ENCODE measurements at regions not wholly inside any gene's neighbourhood (a gene's known extent, or its start where the extent isn't known, plus 50 kb on each side); places are given as distances from the start of the nearest gene placed in this dataset.

DNA sequence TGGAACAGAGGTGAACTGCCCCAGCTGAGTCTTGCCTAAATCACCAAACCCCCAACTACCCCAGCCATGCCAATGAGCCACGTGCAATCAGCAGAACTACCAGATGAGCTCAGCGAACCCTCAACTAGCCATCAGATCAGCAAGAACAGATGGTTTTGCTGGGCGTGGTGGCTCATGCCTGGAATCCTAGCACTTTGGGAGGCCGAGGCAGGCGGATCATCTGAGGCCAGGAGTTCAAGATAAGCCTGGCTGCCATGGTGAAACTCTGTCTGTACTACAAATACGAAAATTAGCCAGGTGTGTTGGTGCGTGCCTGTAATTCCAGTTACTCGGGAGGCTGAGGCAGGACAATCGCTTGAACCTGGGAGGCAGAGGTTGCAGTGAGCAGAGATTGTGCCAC is 374.3 kb downstream of the NXPE2 start:
- Mint-ChIP-seq H3K4me1 (ENCODE audit: low read depth in 2 of 2) (no peaks in the 10 kb centered on the region), H3K4me3 (no peak overlapping the region), H3K9me3 (peaks cover 9 to 14% of the 10 kb centered on the region in 2 donors), H3K36me3 (ENCODE audit: insufficient read depth) (no peaks in the 10 kb centered on the region), H3K27me3 (peaks cover 18 to 21% of the 10 kb centered on the region in 2 donors), H3K27ac (no peak overlapping the region)
- DNase-seq: no peak
- no peak for ATAC-seq (replicated peaks)

DNA sequence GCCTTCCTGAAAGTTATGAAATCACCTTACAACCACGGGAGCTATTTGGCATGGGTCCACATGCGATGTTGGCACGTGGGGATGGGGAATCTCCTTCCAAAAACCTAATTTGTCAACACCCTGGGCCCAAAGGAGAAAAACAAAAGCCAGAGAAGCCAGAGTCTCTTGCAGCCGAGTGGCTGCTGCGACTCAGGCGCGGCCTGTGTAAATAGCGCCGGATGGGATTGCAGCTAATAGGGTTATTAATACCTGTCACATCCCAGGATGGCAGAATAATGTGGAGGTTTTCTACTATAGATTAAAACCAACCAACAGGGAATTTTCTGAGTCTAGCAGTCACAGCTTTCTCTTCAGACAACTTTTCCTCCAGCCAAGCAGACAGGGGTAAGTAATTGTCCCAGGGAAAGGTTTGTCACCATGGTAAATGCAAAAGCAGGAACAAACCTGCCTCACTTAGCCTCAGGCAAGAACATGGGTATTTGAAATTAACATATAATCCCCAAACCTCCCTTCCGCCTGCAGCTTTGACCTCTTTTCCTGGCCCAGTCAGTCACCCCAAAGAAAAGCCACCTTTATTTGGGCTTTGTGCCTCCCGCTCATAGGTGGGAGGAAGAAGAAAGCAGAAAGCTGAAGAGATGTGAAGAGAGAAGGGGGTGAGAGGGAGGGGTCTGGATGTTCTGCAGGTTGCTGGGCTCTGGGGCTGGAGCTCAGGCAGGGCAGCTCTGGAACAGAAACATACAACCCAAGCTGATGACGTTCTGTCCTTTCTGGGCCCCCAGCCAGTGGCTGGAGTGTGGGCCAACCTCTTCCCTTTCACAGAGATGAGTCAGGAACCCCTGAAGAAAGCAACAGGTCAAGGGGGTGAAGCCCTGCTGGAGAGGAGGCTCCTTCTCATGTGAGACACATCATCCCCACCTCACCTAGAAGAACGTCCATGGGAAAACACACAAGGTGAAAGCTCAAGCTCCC is 376.5 kb downstream of the NXPE2 start:
- Mint-ChIP-seq H3K9me3 (peaks cover 9 to 15% of the 10 kb centered on the region in 2 donors), H3K4me3 (no peak overlapping the region), H3K27me3 (peaks cover 11 to 13% of the 10 kb centered on the region in 2 donors), H3K27ac (no peak overlapping the region), H3K36me3 (ENCODE audit: insufficient read depth) (no peaks in the 10 kb centered on the region), H3K4me1 (ENCODE audit: low read depth in 2 of 2) (no peaks in the 10 kb centered on the region)
- no peak for DNase-seq
- no peak for ATAC-seq (replicated peaks)

DNA sequence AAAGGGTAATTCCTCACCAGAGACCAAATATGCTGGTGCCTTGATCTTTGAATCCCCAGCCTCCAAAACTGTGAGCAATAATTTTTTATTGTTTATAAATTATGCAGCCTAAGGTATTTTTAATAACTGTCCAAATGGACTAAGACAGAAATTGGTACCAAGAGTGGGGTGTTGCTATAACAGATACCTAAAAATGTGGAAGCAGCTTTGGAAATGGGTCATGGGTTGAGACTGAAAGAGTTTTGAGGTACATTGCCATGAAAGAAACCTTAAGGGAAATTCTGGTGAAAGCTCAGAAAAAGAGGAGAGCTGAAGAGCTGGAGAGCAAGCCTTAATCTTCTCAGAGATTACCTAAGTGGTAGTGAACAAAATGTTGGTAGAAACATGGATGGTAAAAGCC is 378.2 kb downstream of the NXPE2 start:
- ATAC-seq (replicated peaks) (no peak), DNase-seq (no peak)
- Mint-ChIP-seq H3K27ac (no peak overlapping the region), H3K4me1 (ENCODE audit: low read depth in 2 of 2) (no peaks in the 10 kb centered on the region), H3K9me3 (peaks cover 9 to 15% of the 10 kb centered on the region in 2 donors), H3K27me3 (peaks cover 5 to 25% of the 10 kb centered on the region in 2 donors), H3K4me3 (no peak overlapping the region), H3K36me3 (ENCODE audit: insufficient read depth) (no peaks in the 10 kb centered on the region)

DNA sequence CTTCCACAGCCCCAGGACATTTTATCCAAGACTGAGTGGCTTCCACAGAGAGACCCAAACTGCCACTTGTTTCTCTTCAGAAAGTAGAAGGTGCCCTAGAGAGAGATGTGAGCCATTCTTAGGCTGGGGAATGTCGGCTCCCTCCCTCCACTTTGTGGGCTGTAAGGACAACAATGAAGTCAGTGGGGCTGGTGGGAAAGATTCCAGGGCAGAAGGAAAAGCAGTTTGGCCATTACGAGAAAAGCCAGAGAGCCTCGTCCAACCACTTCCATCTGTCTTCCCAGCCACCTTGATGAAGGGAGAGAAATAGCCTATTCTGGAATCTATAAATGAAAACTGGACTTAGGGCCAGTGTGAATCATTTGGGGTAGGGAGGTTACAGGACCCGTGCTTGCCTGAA is 382.5 kb downstream of the NXPE2 start:
- Mint-ChIP-seq H3K4me3 (no peak overlapping the region), H3K9me3 (peaks cover 6 to 15% of the 10 kb centered on the region in 2 donors), H3K36me3 (ENCODE audit: insufficient read depth) (no peaks in the 10 kb centered on the region), H3K27me3 (peaks cover 23 to 44% of the 10 kb centered on the region in 2 donors), H3K4me1 (ENCODE audit: low read depth in 2 of 2) (no peaks in the 10 kb centered on the region), H3K27ac (no peak overlapping the region)
- ATAC-seq (replicated peaks): no peak
- DNase-seq: no peak

DNA sequence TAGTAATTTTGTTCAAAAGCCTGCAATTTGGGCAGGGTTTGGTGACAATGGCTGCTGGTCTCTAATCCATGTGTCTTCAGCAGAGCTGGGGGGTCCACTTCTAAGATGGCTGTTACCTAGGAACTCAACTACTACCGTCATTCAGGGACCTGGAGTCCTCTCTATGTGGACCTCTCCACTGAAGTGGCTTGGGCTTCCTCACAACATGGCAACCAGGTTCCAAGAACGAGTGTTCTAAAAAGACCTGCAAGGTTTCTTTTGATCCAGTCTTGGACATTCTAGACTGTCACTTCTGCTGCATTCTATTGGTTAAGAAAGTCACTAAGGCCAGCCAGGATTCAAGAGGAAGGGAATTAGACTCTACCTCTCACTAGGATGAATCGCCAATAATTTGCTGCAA is 387.0 kb downstream of the NXPE2 start:
- H3K27ac Mint-ChIP-seq: no peak overlapping the region
- H3K9me3 Mint-ChIP-seq: no peaks in the 10 kb centered on the region
- H3K27me3 Mint-ChIP-seq: peaks cover 19 to 36% of the 10 kb centered on the region in 2 donors
- DNase-seq (no peak), ATAC-seq (replicated peaks) (no peak)
- no peaks in the 10 kb centered on the region for H3K36me3 Mint-ChIP-seq (ENCODE audit: insufficient read depth)
- no peak overlapping the region for H3K4me3 Mint-ChIP-seq
- no peaks in the 10 kb centered on the region for H3K4me1 Mint-ChIP-seq (ENCODE audit: low read depth in 2 of 2)

DNA sequence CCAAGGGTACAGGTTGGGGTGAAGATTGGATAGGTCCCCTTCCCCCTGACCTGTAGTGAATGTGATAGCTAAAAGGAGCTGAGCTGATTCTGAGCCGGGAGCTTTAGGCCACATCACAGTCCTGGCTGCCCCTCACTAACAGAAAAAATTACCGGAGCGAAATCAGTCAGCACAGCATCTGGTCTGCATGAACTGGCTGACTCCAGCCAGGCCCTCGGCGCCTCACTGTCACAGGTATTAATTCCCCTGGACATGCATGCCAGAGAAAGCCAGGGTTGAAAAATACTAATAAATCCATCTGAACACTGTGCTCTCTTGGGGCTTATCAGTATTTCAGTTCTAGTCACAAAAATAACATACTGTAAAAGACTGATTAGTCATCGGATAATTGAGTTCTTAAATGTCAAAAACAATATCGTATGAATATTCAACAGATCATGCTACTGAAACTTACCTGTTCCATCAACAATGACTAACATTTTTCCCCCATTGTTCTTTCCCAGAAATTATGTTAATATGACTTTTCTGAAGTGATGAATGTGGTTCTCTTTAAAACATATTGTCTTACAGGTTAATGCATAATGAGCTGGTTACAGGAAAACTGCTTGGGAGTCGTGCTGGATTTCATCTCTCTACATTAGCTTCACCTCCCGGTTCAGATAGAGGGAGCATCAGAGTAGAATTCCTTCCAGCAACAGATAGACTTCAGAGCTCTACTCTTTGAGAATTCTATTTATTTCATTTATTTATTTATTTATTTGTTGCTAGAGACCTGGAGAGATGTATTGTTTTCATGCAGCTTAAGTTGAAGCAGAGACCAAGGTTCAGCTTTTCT is 387.7 kb downstream of the NXPE2 start:
- no peak overlapping the region for H3K27ac Mint-ChIP-seq
- H3K27me3 Mint-ChIP-seq: peaks cover 19 to 29% of the 10 kb centered on the region in 2 donors
- H3K9me3 Mint-ChIP-seq: no peaks in the 10 kb centered on the region
- H3K36me3 Mint-ChIP-seq (ENCODE audit: insufficient read depth): no peaks in the 10 kb centered on the region
- DNase-seq: no peak
- H3K4me1 Mint-ChIP-seq (ENCODE audit: low read depth in 2 of 2): no peaks in the 10 kb centered on the region
- H3K4me3 Mint-ChIP-seq: no peak overlapping the region
- no peak for ATAC-seq (replicated peaks)

DNA sequence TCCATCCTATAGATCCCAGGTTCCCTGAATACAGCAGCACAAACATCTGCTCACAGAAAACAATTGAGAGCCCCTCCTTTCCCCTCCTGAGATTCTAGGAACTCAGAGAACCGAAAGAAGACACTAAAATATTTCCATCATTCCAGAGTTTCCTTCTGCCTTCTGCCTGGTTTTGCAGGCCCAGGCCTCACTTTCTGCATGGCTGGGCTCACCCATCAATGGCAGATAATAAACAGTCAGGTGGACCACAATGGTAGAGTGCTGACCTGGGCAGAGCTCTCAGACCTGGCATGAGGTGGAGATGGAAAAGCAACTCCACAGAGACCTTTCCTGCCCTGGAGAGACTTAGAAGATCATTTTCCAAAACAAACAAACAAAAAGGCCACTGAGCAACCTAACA is 389.1 kb downstream of the NXPE2 start:
- ATAC-seq (replicated peaks) (no peak), DNase-seq (no peak)
- no peaks in the 10 kb centered on the region for H3K4me1 Mint-ChIP-seq (ENCODE audit: low read depth in 2 of 2)
- H3K36me3 Mint-ChIP-seq (ENCODE audit: insufficient read depth): no peaks in the 10 kb centered on the region
- H3K4me3 Mint-ChIP-seq: no peak overlapping the region
- no peaks in the 10 kb centered on the region for H3K9me3 Mint-ChIP-seq
- no peak overlapping the region for H3K27ac Mint-ChIP-seq
- H3K27me3 Mint-ChIP-seq: peaks cover 10 to 15% of the 10 kb centered on the region in 2 donors

DNA sequence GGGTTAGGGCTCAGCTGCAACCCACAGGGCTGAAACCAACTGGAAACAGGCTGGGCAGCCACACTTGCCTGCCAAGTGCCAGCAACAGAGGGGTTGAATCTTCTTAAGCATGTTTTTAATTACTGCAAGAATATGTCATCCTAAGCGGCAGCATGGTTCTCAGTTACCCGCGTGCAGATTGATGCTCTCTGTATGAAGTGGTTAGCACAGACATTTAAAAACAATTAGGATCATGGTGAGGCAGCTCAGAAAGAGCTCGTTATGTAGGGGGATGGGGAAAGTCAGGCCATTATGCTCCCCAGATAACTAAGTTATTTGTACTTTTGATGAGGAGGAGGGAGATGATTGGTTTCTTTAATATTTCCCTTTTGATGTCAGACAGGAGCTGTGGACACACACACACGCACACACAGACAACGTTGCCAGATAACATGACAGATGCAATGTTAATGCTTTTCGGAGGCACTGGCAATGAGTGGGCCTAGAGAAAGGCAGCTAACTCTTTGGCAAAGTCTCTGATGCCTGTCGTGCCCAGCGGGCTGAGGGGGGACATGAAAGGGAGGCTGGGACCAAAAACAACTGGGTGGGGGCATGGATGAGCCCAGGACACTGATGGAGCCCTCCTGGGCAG is 389.7 kb downstream of the NXPE2 start:
- Mint-ChIP-seq H3K4me3 (no peak overlapping the region), H3K36me3 (ENCODE audit: insufficient read depth) (no peaks in the 10 kb centered on the region), H3K9me3 (no peaks in the 10 kb centered on the region), H3K27me3 (peaks cover 7 to 11% of the 10 kb centered on the region in 2 donors), H3K27ac (no peak overlapping the region), H3K4me1 (ENCODE audit: low read depth in 2 of 2) (no peaks in the 10 kb centered on the region)
- no peak for ATAC-seq (replicated peaks)
- no peak for DNase-seq

DNA sequence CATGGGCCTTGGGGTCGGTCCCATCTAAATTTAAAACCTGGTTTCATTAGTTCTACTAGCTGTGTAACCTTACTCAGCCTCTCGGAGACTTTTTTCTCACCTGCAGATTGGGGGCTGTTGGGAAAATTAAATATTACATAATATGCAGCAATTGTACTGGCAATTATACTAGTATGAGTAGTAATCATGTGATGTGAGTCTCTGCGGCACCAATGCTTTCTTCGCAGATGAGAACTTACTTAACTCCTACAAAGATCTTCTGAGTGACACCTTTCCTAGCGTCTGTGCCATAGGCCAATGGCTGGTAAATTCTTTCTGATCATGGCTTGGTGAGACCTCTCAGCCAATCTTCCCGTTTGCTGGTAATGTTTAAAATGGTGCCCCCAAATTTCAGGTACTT is 391.3 kb downstream of the NXPE2 start:
- Mint-ChIP-seq H3K9me3 (no peaks in the 10 kb centered on the region), H3K4me1 (ENCODE audit: low read depth in 2 of 2) (no peaks in the 10 kb centered on the region), H3K27ac (no peak overlapping the region), H3K27me3 (no peaks in the 10 kb centered on the region), H3K4me3 (no peak overlapping the region), H3K36me3 (ENCODE audit: insufficient read depth) (no peaks in the 10 kb centered on the region)
- no peak for DNase-seq
- no peak for ATAC-seq (replicated peaks)

DNA sequence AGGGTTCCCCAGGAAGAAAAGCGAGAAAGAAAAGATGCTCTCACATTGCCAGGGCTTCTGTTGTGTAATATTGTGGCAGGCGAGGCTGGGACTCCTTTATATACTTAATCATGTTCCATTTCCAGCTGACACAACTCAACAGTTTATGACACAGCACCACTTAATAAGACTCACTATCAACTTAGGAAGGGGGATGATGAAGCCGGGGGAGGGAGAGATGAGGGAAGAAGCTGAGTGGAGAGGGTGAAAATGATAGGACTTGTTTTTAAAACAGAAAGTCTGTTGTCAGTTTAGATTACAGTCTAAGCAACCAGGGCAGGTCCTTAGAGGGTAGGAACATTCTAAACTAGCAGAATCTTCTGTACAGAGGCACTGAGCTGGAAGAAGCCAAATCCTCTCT is 397.0 kb downstream of the NXPE2 start:
- no peak overlapping the region for H3K4me3 Mint-ChIP-seq
- H3K9me3 Mint-ChIP-seq: no peaks in the 10 kb centered on the region
- DNase-seq (no peak), ATAC-seq (replicated peaks) (no peak)
- H3K36me3 Mint-ChIP-seq (ENCODE audit: insufficient read depth): no peaks in the 10 kb centered on the region
- H3K27me3 Mint-ChIP-seq: peaks cover 12 to 20% of the 10 kb centered on the region in 2 donors
- H3K27ac Mint-ChIP-seq: no peak overlapping the region
- no peaks in the 10 kb centered on the region for H3K4me1 Mint-ChIP-seq (ENCODE audit: low read depth in 2 of 2)

DNA sequence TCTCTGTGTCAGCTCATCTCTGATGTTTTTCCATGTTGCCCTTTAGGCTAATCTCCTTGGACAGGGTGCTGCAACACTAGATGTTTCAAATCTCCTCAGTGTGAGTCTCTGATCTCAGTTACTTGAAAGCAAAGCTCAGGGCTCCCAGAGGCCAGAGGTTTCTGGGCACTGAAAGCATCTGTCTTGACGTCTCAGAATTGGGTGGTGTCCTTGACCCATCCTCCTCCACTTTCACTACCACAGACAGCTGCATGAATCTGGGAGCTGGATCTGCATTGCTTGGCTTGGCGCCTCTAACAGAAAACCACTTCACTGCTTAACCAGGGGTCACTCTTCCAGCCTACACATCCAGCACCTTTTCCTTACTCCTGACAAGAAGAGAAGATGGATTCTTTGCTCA is 399.4 kb downstream of the NXPE2 start:
- no peak overlapping the region for H3K4me3 Mint-ChIP-seq
- H3K4me1 Mint-ChIP-seq (ENCODE audit: low read depth in 2 of 2): no peaks in the 10 kb centered on the region
- no peaks in the 10 kb centered on the region for H3K36me3 Mint-ChIP-seq (ENCODE audit: insufficient read depth)
- no peak for DNase-seq
- no peak overlapping the region for H3K27ac Mint-ChIP-seq
- ATAC-seq (replicated peaks): no peak
- H3K27me3 Mint-ChIP-seq: peaks cover 12 to 26% of the 10 kb centered on the region in 2 donors
- H3K9me3 Mint-ChIP-seq: no peaks in the 10 kb centered on the region

DNA sequence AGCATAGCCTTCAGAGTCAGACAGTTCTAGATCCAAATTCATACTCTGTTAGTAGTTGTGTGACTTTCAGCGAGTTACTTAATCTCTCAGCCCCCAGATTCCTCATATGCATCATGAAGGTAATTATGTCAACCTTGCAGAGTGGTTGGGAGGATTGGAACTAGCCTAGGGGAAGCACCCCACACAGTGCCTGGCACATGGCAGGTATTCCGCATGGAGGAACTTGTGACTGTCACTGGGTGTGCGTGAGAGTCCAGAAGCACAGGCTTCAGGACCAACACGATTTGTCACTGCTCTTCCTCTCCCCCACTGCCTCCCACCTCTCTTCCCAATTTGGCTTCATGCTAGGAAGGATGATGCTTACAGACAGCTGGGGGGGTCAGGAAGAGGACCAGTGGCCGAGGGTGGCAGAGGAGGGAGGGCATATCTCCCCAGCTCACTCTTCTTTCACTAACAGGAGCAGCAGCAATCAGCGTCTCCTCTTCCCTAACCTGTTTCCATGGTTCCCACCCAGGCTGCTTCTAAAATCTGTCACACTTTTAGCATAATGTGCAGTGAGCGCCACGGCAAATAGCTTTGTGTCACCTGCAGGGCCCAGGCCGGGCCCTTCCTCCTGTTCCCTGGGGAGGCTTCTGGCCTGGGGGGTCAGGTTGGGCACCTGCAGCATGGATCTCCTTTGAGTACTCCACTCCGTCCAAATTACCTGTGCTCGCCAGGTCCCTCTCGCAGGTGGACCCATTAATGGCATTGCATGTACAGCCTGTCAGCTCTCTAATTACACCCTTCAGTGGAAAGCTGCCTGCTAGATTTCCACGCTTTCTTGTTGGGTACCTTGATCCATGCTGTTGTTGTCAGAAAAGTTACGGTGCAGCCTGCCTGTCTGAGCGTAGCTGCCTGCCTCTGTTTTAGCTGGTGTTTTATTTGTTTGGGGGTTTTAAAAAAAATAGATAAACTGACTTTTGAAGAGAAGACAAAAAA is 400.4 kb downstream of the NXPE2 start:
- no peak for ATAC-seq (replicated peaks)

More for the DNA sequence above, 400.4 kb downstream of the NXPE2 start:
- no peaks in the 10 kb centered on the region for H3K36me3 Mint-ChIP-seq (ENCODE audit: insufficient read depth)
- H3K9me3 Mint-ChIP-seq: no peaks in the 10 kb centered on the region
- no peak for DNase-seq
- no peaks in the 10 kb centered on the region for H3K4me1 Mint-ChIP-seq (ENCODE audit: low read depth in 2 of 2)
- no peak overlapping the region for H3K27ac Mint-ChIP-seq
- H3K4me3 Mint-ChIP-seq: no peak overlapping the region
- H3K27me3 Mint-ChIP-seq: peaks cover 12 to 35% of the 10 kb centered on the region in 2 donors

All from effector memory CD8-positive, alpha-beta T cell (primary cell).